K562 (cell line): ENCODE measurements at regions not wholly inside any gene's neighbourhood (a gene's known extent, or its start where the extent isn't known, plus 50 kb on each side); places are given as distances from the start of the nearest gene placed in this dataset.
"Not testable (repeated sequence)": the region's sequence is repeated elsewhere in the genome, so short reads cannot be mapped to it uniquely, and the experiment has no call there.

ENCODE experiments used
- ATAC-seq: fragments of 200-7000 bp; cut with Tn5 transposase; 3 replicates; pipeline ENCODE4 v1.9.1; 2020; ENCODE audit warnings: moderate library complexity
- BruUV-seq: library from RNA; stranded (reverse); fragments of 400-500 nt; replicated peaks from 2 replicates; lab custom pipeline; 2021; lab: Mats Ljungman, UMichigan
- CTCF ChIA-PET: fragments of 300-600 bp; formaldehyde crosslinking; extraction: SDS; loops from one replicate; lab custom pipeline; 2021; ENCODE audit warnings: low intra/inter-chr PET ratio; lab: Yijun Ruan, JAX
- POLR2A ChIA-PET: fragments of 300-600, 350-650 bp; sonication (Branson Sonifier 250); formaldehyde crosslinking; extraction: SDS; loops from one replicate; lab custom pipeline; 2021; ENCODE audit warnings: antibody characterized with exemption, inconsistent platforms; lab: Yijun Ruan, JAX
- DNase-seq, 4 experiments: peaks; one replicate each; pipeline versions ENCODE4 v3.0.0 to v3.0.0-alpha.2; 2011 to 2018; ENCODE audit warnings: low spot score in 3 of 4, mixed read lengths in 3 of 4; ENCODE audit errors: extremely low read depth in 1 of 4
- FAIRE-seq: peaks from 2 replicates; lab custom pipeline; 2011; peaks lifted over from hg19 to GRCh38; lab: Jason Lieb, UNC
- H2AFZ ChIP-seq: 2 replicates; pipeline ENCODE4 v1.6.0; 2011; ENCODE audit warnings: low read depth, low read length, control low read depth, inconsistent platforms
- H3K27ac ChIP-seq: fragments of 200-600 bp; 3 replicates; pipeline ENCODE4 v1.8.0; 2011; ENCODE audit warnings: low read depth, mild to moderate bottlenecking, control low read depth, inconsistent platforms, low read length, moderate library complexity, mixed read lengths; ENCODE audit errors: extremely low read depth
- H3K27me3 ChIP-seq, 2 experiments: fragments of 300-600 bp in 1 of 2; 2 replicates in 1 of 2; 3 replicates in 1 of 2; pipeline versions ENCODE4 v1.6.0 to v1.8.0; 2011; ENCODE audit warnings: inconsistent platforms in 2 of 2, low read length in 2 of 2, mild to moderate bottlenecking in 1 of 2, mixed read lengths in 1 of 2, moderate library complexity in 1 of 2; ENCODE audit not compliant: control insufficient read depth in 2 of 2, insufficient read depth in 2 of 2
- H3K36me3 ChIP-seq: fragments of 300-600 bp; 3 replicates; pipeline ENCODE4 v1.8.0; 2011; ENCODE audit warnings: mild to moderate bottlenecking, low read length, inconsistent platforms; ENCODE audit not compliant: control insufficient read depth, insufficient read depth
- H3K4me1 ChIP-seq, 2 experiments: fragments of 200-600 bp in 1 of 2; replicated peaks in 1 of 2; 2 replicates in 1 of 2; 3 replicates in 1 of 2; pipeline versions ENCODE4 v1.5.1 to v1.8.0; 2011; ENCODE audit warnings: inconsistent platforms in 2 of 2, low read length in 2 of 2, mild to moderate bottlenecking in 1 of 2, mixed read lengths in 1 of 2, moderate library complexity in 1 of 2; ENCODE audit not compliant: control insufficient read depth in 2 of 2, insufficient read depth in 2 of 2
- H3K4me2 ChIP-seq: 2 replicates; pipeline ENCODE4 v1.6.1; 2011; ENCODE audit warnings: low read length, control low read depth, inconsistent platforms, mixed read lengths; ENCODE audit not compliant: insufficient read depth
- H3K4me3 ChIP-seq: fragments of 200-600 bp; sonication (generic), shearing (Covaris generic); 2 replicates; pipeline ENCODE4 v1.5.1; 2016; ENCODE audit warnings: control low read depth, inconsistent platforms
- H3K79me2 ChIP-seq: fragments of 200-600 bp; 3 replicates; pipeline ENCODE4 v1.8.0; 2011; ENCODE audit warnings: low read length, inconsistent platforms; ENCODE audit not compliant: control insufficient read depth, insufficient read depth
- H3K9ac ChIP-seq, 2 experiments: 2 replicates each; pipeline versions ENCODE4 v1.6.0 to v1.6.1; 2011; ENCODE audit warnings: low read depth in 2 of 2, low read length in 2 of 2, control low read depth in 1 of 2, inconsistent platforms in 1 of 2, mild to moderate bottlenecking in 1 of 2, mixed read lengths in 1 of 2; ENCODE audit not compliant: insufficient read depth in 1 of 2
- H3K9me1 ChIP-seq: one replicate; pipeline ENCODE4 v1.6.0; 2011; ENCODE audit warnings: inconsistent platforms, mild to moderate bottlenecking, low read length, moderate library complexity; ENCODE audit not compliant: control insufficient read depth, insufficient read depth
- H3K9me3 ChIP-seq: replicated peaks from 2 replicates; pipeline ENCODE4 v1.5.1; 2011; ENCODE audit warnings: low read depth, low read length, inconsistent platforms; ENCODE audit not compliant: control insufficient read depth, insufficient read depth
- H4K20me1 ChIP-seq: replicated peaks from 2 replicates; pipeline ENCODE4 v1.6.1; 2011; ENCODE audit warnings: low read length, inconsistent platforms, mixed read lengths; ENCODE audit not compliant: control insufficient read depth, insufficient read depth
- C11orf30 ChIP-seq: fragments of 450-650 bp; IDR thresholded peaks from 2 replicates; pipeline ENCODE4 v1.6.1; 2016; ENCODE audit warnings: low read depth, mild to moderate bottlenecking
- E2F8 ChIP-seq: fragments of 450-650 bp; IDR thresholded peaks from 2 replicates; pipeline ENCODE4 v1.7.1; 2018; ENCODE audit warnings: mild to moderate bottlenecking, low read depth; ENCODE audit not compliant: partially characterized antibody
- ELK3 ChIP-seq: fragments of 450-650 bp; formaldehyde crosslinking; IDR thresholded peaks from 2 replicates; pipeline ENCODE4 v1.4.0; 2020; ENCODE audit warnings: mild to moderate bottlenecking
- HNRNPUL1 ChIP-seq: fragments of 200-400 bp; formaldehyde crosslinking; IDR thresholded peaks from 2 replicates; pipeline ENCODE4 v1.6.1; 2017; ENCODE audit warnings: low read length
- NR3C1 ChIP-seq: sonication (generic); formaldehyde crosslinking; IDR thresholded peaks from 2 replicates; pipeline ENCODE4 v1.8.1; 2022; ENCODE audit warnings: missing genetic modification reagents
- TRIM24 ChIP-seq, 2 experiments: fragments of 450-650 bp; IDR thresholded peaks; 2 replicates each; pipeline ENCODE4 v1.6.1; 2016
- ZNF217 ChIP-seq: sonication (generic); formaldehyde crosslinking; IDR thresholded peaks from 2 replicates; pipeline ENCODE4 v1.8.0; 2022; ENCODE audit warnings: mild to moderate bottlenecking, missing genetic modification reagents
- ZNF76 ChIP-seq: fragments of 250-450 bp; sonication (Bioruptor Pico); IDR thresholded peaks from 2 replicates; pipeline ENCODE4 v1.4.0; 2020; ENCODE audit warnings: mild to moderate bottlenecking, moderate library complexity, borderline replicate concordance
- WGBS: fragments of 100-300 bp; shearing (Covaris generic); methylation state at CpG from one replicate; pipeline ENCODE4 v1.1.6; 2016; ENCODE audit warnings: low coverage, mixed read lengths; ENCODE audit not compliant: insufficient coverage; ENCODE audit errors: missing lambda C conversion rate; 5-methylcytosine and 5-hydroxymethylcytosine counted together
- in situ Hi-C: fragments of 300-500 bp; cut with MboI; formaldehyde crosslinking; loops from 4 replicates; pipeline ENCODE4 v1.15.0; 2018; ENCODE audit warnings: inconsistent platforms, mixed read lengths
- intact Hi-C: fragments of 100-400 bp; cut with micrococcal nuclease; formaldehyde crosslinking; loops from 2 replicates; pipeline ENCODE4 v1.14.2; 2022

- TF ChIP-seq ELK3 (CRISPR knock-in tag) (no peak), TRIM24 (IDR thresholded peaks at IDR 0.05) (no peak), C11orf30 (peak; percentile 27; the same call in 1 of the 2 replicates), ZNF217 (CRISPR knock-in tag) (no peak)
Observed at GRCh38 chr6:9295644-9296043, 860.3 kb upstream of the SLC35B3 start (continued).

GRCh38 chr6:9292975-9293374, 857.6 kb upstream of the SLC35B3 start:
- H3K9ac ChIP-seq: no peak overlapping the region
- no peak for ATAC-seq
- TF ChIP-seq NR3C1 (no peak), ZNF76 (CRISPR knock-in tag) (no peak), E2F8 (no peak), HNRNPUL1 (no peak)
- TF ChIP-seq, all 486 proteins: peak for 0
- FAIRE-seq (no peak), DNase-seq (no peak)
- WGBS: 0% methylated on average over 3 of the region's 3 CpGs
- Histone ChIP-seq H3K27ac (no peak overlapping the region), H3K36me3 (no peaks in the 10 kb centered on the region), H2AFZ (no peak overlapping the region), H3K4me2 (no peak overlapping the region), H3K27me3 (no peaks in the 10 kb centered on the region), H3K4me3 (no peak overlapping the region), H3K4me1 (no peaks in the 10 kb centered on the region), H3K9me3 (no peaks in the 10 kb centered on the region; the same call in 1 of the 2 replicates), H4K20me1 (no peaks in the 10 kb centered on the region), H3K79me2 (no peaks in the 10 kb centered on the region), H3K9me1 (no peaks in the 10 kb centered on the region)
- in situ Hi-C loops (no loop called here), intact Hi-C loops (no loop called here)
- POLR2A ChIA-PET: no interaction called here
- BruUV-seq: no TSS peak
- CTCF ChIA-PET: no interaction called here

- H3K4me1 ChIP-seq, H3K9ac ChIP-seq, BruUV-seq, intact Hi-C loops, H3K27ac ChIP-seq, H3K79me2 ChIP-seq, ATAC-seq, CTCF ChIA-PET, H3K4me2 ChIP-seq, H4K20me1 ChIP-seq, H2AFZ ChIP-seq, H3K9me1 ChIP-seq, H3K27me3 ChIP-seq, H3K36me3 ChIP-seq, H3K9me3 ChIP-seq, FAIRE-seq, H3K4me3 ChIP-seq, in situ Hi-C loops, DNase-seq: not testable (repeated sequence)
- 3% methylated on average over 27 of the region's 32 CpGs for WGBS
- POLR2A ChIA-PET: interaction anchor here (0.6 kb wide), 1 partner anchor 1192 kb away, joined by 3 read pairs; no protein-coding TSS in a partner anchor
Observed at GRCh38 chr6:9290342-9290741, 855.0 kb upstream of the SLC35B3 start.
